ENCODE measurements at regions not wholly inside any gene's neighbourhood (a gene's known extent, or its start where the extent isn't known, plus 50 kb on each side); places are given as distances from the start of the nearest gene placed in this dataset.
"Not testable (repeated sequence)": the region's sequence is repeated elsewhere in the genome, so short reads cannot be mapped to it uniquely, and the experiment has no call there.

DNA sequence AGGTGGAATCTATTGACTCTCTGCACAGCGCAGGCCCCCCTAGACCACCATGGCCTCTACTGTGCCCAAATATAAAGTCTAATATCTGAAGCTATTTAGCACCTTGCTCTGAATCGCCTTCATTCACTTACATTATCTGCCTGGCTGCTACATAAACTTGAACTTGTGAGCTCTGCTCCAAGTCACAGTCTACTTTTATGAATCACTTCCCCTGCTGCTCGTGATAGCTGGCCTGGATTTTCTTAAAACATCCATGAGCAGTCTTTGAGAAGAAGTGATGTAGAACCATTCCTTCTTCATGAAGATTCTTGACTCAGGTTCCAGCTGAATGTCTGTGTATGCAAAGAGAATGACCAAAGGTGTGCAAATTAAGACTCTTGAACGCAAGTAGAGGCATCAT, 359.5 kb downstream of the RND3 start:
- peak; percentile 49 for DNase-seq

DNA sequence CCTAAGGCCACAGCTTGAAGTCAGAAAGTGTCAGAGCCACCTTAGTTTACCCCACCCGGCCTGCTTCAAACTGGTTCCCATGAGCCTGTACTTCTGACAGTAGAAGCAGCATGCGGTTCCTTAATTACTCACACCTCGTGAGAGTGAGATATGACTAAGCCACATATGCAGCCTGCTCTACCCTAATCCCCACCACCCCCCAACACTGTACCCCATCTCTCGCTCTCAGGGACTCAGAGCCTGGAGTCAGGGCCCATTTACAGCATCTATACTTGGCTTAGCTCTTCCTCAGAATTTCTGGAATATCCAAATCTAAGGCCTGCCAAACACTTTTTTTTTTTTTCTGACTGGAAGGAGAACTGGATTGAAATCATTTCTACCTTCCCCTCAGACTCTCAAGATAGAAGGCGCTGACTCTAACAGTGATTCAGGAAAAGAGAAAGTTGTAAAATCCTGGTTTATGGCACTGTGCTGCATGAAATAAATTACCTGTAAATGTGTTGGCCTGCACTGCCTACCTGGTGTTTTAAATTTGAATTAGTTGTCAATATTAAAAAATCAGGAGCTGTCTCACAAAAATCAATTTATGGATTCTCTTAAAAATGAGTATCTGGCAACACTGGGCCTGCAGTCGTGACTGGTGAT, 360.0 kb downstream of the RND3 start:
- no peak for DNase-seq

DNA sequence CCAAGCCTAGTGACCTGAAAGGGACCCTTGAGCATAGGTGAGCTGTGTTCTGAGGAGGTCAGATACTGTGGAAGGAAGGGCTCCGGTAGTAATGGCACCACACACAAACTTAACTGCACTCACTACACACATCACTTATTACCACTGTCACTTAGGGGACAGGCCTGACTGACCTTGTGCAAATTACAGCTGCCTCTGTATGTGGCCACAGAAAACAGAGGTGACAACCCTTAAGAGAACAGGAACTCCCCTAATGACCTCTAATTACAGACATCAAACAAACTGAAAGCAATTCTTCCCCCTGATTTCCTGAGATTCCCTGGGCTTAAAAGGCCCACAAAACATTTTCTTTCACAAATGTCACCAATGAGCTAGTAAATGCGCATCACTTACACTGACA, 360.6 kb downstream of the RND3 start:
- no peak for DNase-seq

DNA sequence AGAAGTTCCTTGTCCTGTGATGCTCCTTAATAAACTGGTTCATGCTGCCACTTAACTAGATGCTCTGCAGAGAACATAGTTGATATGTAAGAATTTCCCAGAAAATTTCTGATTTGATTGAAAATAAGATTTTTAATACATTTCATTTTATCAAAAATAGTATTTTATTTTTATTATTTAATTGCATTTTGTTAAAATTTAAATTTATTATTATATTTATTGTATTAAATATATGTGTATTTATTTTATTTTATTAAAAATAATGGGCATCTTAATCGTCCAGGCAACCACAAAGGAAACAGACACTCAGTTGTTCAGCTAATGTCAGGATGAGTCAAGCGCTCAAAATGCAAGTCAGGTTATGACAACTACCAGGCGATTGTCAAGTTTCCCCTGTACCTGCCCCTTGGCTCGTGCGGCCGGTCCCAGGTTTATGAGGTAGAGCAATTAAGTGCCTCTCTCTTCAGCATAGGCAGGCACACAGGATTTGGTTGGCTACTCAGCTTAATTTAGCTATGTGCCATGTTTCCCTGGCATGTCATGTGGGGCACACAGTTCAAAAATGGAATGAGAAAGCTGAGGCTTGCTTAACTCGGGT, 361.2 kb downstream of the RND3 start:
- DNase-seq = no peak

DNA sequence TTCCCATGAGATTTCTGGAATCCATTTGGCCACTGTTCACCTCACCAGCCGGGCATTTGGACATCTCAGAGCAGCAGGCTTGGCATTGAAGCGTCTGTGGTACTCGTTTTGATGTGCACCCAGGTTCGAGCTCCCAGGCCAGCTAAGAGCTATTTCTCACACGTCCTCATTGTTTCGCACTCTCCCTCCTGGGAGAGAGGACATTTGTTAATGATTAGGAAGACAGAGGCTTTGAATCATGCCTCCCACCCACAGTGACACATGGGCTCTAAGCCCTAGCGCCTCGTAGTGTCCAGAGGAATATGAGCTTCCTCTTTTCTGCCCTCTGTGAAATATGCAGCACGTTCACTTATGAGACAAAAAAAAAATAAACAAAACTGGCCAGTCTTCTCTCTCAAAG, 361.8 kb downstream of the RND3 start:
- DNase-seq = peak; percentile 86

DNA sequence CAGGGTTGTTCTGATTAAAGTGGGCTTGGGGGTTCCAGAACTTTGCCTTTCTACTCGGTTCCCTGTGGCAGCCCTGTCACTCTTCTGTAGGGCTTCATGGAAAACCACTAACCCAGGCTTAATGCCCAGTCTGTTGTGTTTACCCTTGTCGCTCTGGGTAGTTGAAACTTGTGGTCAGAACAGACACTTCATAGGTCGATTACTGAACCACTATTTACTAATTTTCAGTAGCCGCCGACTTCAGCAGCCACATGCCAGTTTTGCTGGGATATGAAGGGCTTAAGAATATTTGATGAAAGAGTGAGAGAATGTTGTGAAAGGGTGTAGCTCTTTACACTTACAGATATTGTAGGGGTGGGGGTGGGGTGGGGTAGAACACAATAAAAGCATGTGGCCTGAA, 362.3 kb downstream of the RND3 start:
- no peak for DNase-seq

DNA sequence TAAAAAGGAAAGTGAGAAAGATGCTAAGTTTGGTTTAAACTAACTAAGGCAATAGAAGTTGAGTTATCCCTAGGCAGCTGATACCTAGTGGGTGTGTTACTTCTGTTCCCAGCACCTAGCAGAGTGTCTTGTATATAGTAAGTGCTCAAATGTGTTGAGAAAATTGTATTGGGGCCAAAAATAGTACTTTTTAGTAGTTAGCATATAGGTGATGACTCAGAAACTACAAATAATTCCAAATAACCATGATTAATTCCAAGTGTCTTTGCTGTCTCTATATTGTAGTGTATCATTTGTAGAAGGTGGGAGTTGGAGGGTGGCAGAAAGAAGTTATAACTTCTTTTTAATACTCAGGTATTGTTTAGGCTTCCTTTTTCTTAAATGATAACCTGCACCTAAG, 362.7 kb downstream of the RND3 start:
- no peak for DNase-seq

DNA sequence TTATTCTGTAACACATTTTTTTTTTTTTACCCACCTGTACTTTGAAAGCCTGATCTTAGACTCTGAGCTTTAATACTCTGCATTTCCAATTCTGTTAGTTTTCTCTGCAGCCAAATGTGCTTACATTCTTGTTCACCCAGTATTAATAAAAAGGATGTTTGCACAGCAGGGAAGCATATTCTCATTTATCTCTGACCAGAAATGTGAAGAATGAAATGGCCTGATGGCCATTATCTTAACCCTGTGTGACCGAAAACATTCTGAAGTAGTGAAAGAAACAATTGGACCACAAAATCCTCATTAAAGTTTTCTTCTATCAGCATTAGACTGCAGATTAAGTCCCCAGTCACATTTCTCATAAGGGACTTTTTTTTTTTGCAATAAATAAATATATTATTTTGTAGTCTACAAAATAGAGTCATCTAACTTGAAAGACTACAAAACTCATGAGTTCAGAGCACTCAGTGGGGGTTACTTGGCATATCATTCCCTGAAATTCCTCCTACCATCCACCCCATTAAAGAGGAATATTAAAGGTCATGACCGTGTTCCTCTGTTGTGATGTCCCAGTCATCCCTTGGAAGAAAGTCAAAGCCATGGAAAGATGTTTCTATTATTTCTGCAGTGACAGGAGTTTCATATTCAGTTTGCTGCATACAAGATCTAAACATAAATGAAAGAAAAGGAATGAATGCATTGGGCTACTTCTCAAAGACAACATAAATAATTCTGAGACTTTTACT, 364.4 kb downstream of the RND3 start:
- no peak for DNase-seq

DNA sequence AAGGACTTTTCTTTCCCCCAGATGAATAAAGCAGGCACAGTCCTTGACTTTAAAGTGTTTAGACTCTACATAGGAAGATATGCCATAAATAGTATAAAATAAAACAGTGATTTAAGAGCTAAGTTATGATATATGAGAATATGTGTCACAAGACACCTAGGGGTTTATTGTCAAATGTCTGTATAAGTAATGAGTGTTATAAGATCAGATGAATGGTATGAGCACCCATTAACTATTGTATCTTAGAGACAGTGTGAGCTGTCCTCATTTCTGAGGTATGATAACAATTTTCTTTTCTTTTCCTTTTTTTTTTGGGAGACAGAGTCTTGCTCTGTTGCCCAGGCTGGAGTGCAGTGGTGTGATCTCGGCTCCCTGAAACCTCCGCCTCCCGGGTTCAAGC, 365.3 kb downstream of the RND3 start:
- DNase-seq = no peak

DNA sequence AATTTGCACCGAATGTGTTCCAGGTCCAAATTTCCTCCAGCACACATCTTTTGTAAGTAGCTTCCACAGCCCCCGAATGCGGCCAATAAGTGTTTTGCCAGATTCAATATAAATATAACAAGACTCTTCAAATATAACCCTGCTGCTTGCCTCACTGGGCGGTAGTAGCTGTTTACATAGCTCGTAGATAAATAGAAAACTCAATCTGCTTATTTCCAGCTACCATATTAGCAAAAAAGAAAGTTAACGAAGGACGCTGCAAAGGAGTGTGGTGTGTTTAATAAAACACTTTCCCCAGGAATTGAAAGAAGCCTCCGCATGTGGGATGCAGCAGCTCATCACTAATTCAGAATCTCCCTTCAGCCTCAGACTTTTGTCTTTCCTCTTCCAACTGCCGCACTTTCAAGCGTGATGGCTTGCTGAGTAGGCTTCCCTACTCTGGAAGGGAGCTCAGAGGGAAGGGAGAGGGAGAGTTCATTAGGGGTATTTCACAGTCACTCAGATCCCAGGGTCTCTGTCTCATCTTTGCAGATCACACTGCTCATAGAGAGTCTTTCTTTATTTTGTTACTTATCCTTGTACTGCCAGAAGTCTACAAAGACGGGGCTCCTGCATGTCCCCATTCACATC, 367.0 kb downstream of the RND3 start:
- no peak for DNase-seq

DNA sequence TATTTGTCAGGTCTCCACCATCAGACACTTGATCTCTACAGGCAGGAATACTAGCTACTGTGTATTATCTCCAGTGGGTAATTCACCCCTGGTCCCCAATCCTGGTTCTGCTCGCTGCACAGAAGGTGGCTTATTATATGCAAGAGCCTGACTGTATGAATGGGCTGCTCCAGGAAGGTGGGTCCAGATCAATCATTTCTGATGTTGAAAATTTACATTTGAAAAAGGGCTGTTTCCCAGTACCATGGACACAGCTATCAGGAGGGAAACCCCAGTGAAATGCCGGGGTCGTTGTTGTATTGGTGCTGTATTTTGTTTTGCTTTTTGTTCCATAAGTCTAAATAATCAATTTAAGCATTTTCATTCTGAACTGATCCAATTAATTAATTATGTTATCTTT, 367.6 kb downstream of the RND3 start:
- no peak for DNase-seq

DNA sequence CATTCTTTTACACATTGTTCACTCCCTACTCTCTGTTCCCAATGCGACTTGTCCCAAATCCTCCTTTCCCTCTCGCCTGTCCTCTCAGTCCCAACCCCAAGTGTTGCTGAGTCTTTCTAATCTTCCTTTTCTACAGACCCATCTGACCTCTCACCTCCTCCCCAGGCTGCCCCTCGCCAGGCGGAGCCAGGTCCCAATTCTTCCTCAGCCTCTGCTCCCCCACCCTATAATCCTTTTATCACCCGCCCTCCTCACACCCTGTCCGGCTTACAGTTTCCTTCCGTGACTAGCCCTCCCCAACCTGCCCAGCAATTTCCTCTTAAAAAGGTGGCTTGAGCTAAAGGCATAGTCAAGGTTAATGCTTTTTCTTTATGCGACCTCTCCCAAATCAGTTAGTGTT, 373.4 kb downstream of the RND3 start:
- DNase-seq = not testable (repeated sequence)

DNA sequence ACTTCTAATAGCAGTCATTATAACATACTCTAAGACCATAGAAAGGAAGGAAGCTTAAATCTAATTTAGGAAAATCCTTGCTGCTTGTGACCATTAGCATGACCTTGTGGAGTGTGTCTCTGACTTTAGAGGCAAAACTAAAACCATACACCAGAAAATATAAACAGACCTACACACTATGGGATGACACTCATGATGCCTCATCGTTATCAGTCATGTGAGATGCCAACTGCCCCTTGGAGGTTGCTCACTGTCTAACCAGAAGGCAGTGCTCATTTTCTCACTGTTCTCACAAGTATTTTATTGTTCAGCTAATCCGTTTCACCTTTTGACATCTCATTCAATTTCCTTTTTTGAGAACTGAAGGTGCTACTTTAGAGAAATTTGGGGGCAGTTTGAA, 376.9 kb downstream of the RND3 start:
- DNase-seq = peak; percentile 42

DNA sequence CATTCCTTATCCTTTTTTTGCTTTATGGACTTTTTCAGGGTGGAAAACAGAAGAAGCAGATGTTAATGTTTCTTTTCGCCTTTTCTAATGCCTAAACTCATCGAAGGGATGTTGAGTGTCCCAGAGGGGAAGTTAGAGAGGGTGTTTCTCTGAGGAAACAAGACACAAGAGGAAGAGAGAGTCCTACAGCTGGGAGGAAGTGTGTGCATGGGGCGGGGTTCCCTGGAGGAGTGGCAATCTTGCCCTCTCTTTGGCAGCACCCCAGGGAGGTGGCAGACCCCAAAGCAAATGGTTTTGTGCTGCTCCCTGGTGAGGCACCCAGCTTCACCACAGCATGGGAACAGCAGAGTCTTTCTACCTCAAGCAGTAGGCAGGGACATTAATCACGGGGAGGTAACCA, 377.6 kb downstream of the RND3 start:
- DNase-seq = no peak

DNA sequence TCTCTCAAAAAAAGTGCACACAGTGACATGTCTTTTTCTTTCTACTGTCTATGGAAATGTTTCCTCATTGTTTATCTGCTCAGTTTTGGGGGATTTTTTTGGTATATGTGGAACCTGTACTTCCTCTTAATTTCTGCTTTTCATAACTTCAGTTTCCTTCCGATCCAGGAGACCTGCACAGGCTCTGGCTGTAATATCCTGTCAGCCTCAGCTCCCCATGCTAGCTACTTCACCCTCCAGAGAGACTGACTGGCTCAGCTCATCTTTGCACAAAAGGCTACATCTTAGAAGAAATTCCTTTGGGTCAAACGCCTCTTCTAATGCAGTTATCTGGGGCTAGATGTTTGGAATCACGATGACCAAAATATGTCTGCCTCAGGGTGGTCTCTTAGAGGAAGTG, 378.4 kb downstream of the RND3 start:
- no peak for DNase-seq

DNA sequence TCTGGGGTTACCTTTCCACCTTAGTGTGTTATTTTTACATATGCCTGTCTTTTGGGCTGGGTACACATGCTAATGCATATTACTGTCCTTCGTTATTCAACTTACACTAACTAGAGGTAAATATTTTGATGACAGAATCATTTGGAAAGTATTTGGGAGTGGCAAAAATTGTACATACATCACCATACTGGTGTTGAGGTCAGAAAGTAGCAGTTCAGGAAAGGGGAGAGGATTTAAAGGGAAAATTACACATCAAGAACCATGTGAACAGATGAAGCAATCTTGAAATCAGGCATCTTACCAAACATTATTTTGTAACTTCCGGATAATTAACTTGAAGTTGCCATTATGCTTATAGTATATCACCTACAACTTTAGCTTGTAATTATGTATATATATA, 379.7 kb downstream of the RND3 start:
- no peak for DNase-seq

DNA sequence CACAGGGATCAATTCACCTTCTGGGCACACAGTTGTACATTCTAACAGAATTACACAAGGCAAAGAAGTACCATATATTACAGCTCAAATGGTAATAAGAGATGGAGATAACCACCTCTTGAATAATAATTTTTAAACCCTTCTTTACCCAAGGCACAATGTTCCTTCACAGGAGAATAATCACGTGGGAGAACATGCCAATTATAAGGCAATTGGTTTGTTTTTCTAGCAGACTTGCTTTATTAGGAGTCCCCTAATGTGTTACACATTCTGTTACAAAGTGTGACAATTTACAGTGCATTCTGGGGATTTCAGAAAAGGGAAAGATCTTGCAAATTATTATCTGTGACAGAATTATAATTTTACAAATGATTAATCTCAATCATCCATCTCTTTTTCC, 380.3 kb downstream of the RND3 start:
- DNase-seq = no peak

DNA sequence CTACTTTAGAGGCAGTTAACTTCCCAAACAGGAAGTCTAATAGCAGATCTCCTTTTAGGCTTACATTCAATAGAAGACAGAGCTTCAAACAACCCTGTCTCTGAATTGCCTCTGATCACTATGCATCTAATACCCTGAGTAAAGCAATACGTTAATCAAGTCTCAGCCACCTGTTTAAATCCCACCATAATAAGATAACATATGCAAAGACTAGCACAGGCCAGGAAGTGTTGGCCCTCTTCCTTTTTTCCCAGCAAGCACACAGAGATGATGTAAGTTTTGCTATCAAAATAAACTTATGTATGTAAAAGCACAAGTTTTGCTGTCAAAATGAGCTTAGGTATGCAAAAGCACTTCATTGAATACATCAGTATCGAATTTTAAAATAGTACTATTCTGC, 385.5 kb downstream of the RND3 start:
- no peak for DNase-seq

DNA sequence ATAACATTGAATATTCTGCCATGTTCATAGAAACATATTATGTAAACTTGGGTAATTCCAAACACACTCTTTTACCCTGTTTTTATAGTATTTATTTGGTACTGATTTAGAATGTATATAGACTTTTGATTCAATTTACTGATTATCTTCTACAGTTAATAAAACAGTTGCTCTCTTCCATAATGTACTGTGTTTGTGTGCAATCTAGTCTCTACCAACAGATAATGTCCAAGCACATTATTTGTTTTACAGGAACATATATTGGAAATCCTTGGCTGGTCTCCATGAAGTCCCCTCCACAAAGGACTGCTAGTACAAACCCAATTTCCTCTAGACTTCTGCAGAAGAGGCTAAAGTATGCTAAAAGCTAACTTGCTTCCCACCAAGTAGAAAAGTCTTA, 386.6 kb downstream of the RND3 start:
- DNase-seq = no peak

DNA sequence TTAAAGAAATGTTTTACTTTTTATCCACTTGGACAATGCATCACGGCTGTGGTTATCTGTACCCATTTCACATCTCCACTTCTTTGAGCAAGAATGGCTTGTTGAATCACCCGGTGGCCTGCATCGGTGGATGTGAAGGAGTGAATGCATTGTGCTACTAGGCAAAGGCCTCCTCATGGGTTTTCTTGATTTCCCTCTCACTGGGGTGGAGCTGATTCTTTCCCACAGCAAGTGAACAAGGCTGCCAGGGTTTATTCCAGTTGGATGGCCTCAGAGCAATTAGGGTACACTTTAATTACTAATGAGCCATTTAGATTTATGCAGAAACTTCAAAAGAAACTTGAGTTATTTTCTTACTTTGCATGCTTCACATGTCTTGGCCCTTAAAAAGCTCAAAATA, 387.1 kb downstream of the RND3 start:
- no peak for DNase-seq

DNA sequence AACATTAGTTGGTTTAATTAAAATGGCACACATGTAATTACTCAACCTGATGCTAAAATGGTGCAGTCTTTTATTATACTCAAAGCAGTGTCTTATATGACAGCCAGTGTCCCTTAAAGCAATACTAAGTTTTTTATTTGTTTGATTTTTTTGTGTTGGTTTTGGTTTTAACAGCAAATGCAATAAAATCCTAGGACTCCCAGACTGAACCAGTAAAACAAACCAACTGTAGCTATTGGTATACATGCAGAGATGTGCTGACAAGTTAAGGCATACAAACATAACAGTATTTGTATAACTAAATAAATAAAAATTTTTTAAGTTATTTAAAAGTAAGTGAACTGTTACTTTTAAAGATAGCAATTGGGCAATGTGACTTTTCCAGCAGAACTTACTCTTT, 387.7 kb downstream of the RND3 start:
- no peak for DNase-seq

DNA sequence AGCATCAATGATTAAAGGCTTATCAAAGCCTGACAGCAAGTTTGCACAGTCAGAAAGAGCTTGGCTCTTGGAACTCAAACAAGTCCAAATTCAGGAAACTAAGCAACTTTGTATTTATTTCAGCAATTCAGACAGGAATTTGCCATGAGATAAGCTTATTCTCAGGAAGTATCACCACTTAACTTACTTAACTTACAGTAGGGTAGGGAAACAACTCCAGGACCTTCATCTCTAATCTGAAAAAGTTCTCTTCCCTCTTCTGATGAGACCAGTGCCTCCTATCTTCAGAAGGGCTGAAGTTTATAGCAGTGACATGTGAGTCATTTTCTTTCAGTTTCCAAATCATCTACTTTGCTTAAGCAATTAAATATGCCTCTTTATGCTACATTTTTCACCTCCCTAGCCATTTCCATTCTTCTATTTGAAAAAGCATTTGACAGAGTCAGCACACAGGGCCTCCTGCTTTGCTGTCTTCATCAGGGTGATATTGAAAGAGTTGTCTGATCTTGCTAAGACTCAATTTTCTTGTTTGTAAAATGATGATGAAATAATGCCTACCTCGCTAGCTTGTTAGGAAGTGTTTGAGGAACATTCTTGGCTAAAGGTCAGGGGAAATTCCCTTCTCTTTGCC, 389.5 kb downstream of the RND3 start:
- DNase-seq = peak; percentile 32

DNA sequence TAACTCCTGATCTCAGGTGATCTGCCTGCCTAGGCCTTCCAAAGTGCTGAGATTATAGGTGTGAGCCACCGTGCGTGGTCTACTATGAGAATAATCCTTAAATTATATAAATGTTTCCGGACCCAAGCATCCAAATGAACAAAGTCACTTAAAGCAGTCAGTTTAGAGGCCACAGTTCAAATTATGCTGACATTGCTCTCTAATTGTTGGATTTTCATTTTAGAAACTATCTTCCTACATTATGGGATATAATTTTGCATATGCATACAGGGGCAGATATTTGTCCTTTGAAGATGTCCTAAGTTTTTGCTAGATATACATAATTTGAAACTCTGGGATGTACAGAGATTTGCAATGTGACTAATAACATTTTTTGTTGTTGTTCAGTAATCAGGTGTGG, 390.1 kb downstream of the RND3 start:
- no peak for DNase-seq
